Lower leg skin (tissue), 3 donors: ENCODE measurements at regions not wholly inside any gene's neighbourhood (a gene's known extent, or its start where the extent isn't known, plus 50 kb on each side); places are given as distances from the start of the nearest gene placed in this dataset.

Source experiments
- CTCF ChIP-seq, 3 donors: fragments of 450-650 bp; IDR thresholded peaks; one replicate each; pipeline ENCODE4 v1.5.1; 2016; ENCODE audit warnings: antibody characterized with exemption in 3 of 3, mild to moderate bottlenecking in 3 of 3, moderate library complexity in 2 of 3
- POLR2A ChIP-seq, 2 donors: fragments of 450-650 bp; IDR thresholded peaks; one replicate each; pipeline ENCODE4 v1.6.1; 2016 to 2017; ENCODE audit warnings: antibody characterized with exemption in 2 of 2, mild to moderate bottlenecking in 1 of 2, moderate library complexity in 1 of 2

- TF ChIP-seq CTCF (IDR thresholded peaks at IDR 0.05) (no peak), POLR2A (IDR thresholded peaks at IDR 0.05) (no peak)
Observed at GRCh38 chr10:62690703-62691102, 113.8 kb upstream of the ADO start.
